ENCODE measurements at regions not wholly inside any gene's neighbourhood (a gene's known extent, or its start where the extent isn't known, plus 50 kb on each side); places are given as distances from the start of the nearest gene placed in this dataset.

- H3K4me1 ChIP-seq (ENCODE audit: insufficient read depth, low read length): no peaks in the 10 kb centered on the region
- no peak overlapping the region for H3K9ac ChIP-seq (ENCODE audit: insufficient read depth, low read depth, low read length)
- intact Hi-C loops (cut with micrococcal nuclease; ENCODE audit: unreplicated experiment): no loop called here
- ChIA-PET POLR2A (no interaction called here), CTCF (ENCODE audit: low intra/inter-chr PET ratio, low total read pairs) (no interaction called here)
- H3K4me2 ChIP-seq (ENCODE audit: low read depth, low read length): no peak overlapping the region
- no peak for FAIRE-seq
- no peaks in the 10 kb centered on the region; a peak in 1 of 5 replicates for H3K27me3 ChIP-seq (ENCODE audit: control insufficient read depth in 1 of 2, insufficient read depth in 2 of 2, low read length in 2 of 2)
- no peaks in the 10 kb centered on the region for H3K9me3 ChIP-seq (ENCODE audit: low read length)
- H3K4me3 ChIP-seq (replicated peaks in 1 of 3; ENCODE audit: insufficient read depth in 1 of 3, low read depth in 2 of 3, low read length in 3 of 3): no peak overlapping the region
- TF ChIP-seq ZNF12 (CRISPR knock-in tag; IDR thresholded peaks at IDR 0.05) (no peak), CHCHD3 (CRISPR knock-in tag; IDR thresholded peaks at IDR 0.05) (no peak), ZNF30 (CRISPR knock-in tag; IDR thresholded peaks at IDR 0.05) (no peak), ZNF878 (CRISPR knock-in tag; IDR thresholded peaks at IDR 0.05) (no peak), ZNF331 (CRISPR knock-in tag; IDR thresholded peaks at IDR 0.05) (no peak), ZNF724P (CRISPR knock-in tag; IDR thresholded peaks at IDR 0.05; ENCODE audit: borderline replicate concordance) (no peak), NR1H2 (CRISPR knock-in tag; IDR thresholded peaks at IDR 0.05; ENCODE audit: borderline replicate concordance, low read depth) (no peak)
- no peak overlapping the region for H2AFZ ChIP-seq (ENCODE audit: low read length)
- H4K20me1 ChIP-seq (ENCODE audit: insufficient read depth, low read length): no peaks in the 10 kb centered on the region
- H3K27ac ChIP-seq (ENCODE audit: extremely low read length, insufficient read depth, low read length): no peak overlapping the region
- in situ Hi-C loops (cut with HindIII; ENCODE audit: extremely low pct_ligation_motif_present, low pct_unique_long_range_greater_than_20kb): no loop called here
- no TSS peak for BruUV-seq (replicated peaks)
- no peak for ATAC-seq
- DNase-seq (ENCODE audit: low spot score): no peak
- no peaks in the 10 kb centered on the region for H3K36me3 ChIP-seq (replicated peaks in 1 of 2; ENCODE audit: control insufficient read depth in 1 of 2, insufficient read depth in 2 of 2, low read length in 2 of 2)
- H3K79me2 ChIP-seq (ENCODE audit: insufficient read depth, low read length): no peaks in the 10 kb centered on the region
Measured at GRCh38 chr5:10116594-10116993, 133.1 kb downstream of the ATPSCKMT start.

GRCh38 chr5:10115669-10116068 is 134.0 kb downstream of the ATPSCKMT start:
- Histone ChIP-seq H2AFZ (ENCODE audit: low read length) (no peak overlapping the region), H4K20me1 (ENCODE audit: insufficient read depth, low read length) (no peaks in the 10 kb centered on the region), H3K79me2 (ENCODE audit: insufficient read depth, low read length) (no peaks in the 10 kb centered on the region), H3K36me3 (replicated peaks in 1 of 2; ENCODE audit: control insufficient read depth in 1 of 2, insufficient read depth in 2 of 2, low read length in 2 of 2) (no peaks in the 10 kb centered on the region), H3K27ac (ENCODE audit: extremely low read length, insufficient read depth, low read length) (no peak overlapping the region), H3K4me2 (ENCODE audit: low read depth, low read length) (no peak overlapping the region), H3K9me3 (ENCODE audit: low read length) (no peaks in the 10 kb centered on the region), H3K9ac (ENCODE audit: insufficient read depth, low read depth, low read length) (no peak overlapping the region), H3K4me3 (replicated peaks in 1 of 3; ENCODE audit: insufficient read depth in 1 of 3, low read depth in 2 of 3, low read length in 3 of 3) (no peak overlapping the region), H3K27me3 (ENCODE audit: control insufficient read depth in 1 of 2, insufficient read depth in 2 of 2, low read length in 2 of 2) (no peaks in the 10 kb centered on the region; a peak in 1 of 5 replicates), H3K4me1 (ENCODE audit: insufficient read depth, low read length) (no peaks in the 10 kb centered on the region)
- no TSS peak for BruUV-seq (replicated peaks)
- no peak for DNase-seq (ENCODE audit: low spot score)
- in situ Hi-C loops (cut with HindIII; ENCODE audit: extremely low pct_ligation_motif_present, low pct_unique_long_range_greater_than_20kb) (no loop called here), intact Hi-C loops (cut with micrococcal nuclease; ENCODE audit: unreplicated experiment) (no loop called here)
- no peak for FAIRE-seq
- ChIA-PET CTCF (ENCODE audit: low intra/inter-chr PET ratio, low total read pairs) (no interaction called here), POLR2A (no interaction called here)
- ATAC-seq: no peak
- 1% methylated on average over 4 of the region's 4 CpGs for WGBS (ENCODE audit: low lambda C conversion rate)
- TF ChIP-seq KDM3A (CRISPR knock-in tag; IDR thresholded peaks at IDR 0.05; ENCODE audit: low read depth): no peak
- TF ChIP-seq ZSCAN30 (CRISPR knock-in tag; IDR thresholded peaks at IDR 0.05): no peak
- TF ChIP-seq ZHX1 (CRISPR knock-in tag; IDR thresholded peaks at IDR 0.05; ENCODE audit: low read depth): no peak
- no peak for TF ChIP-seq ZNF503 (CRISPR knock-in tag; IDR thresholded peaks at IDR 0.05)
- TF ChIP-seq TCF12 (IDR thresholded peaks at IDR 0.05): no peak
- TF ChIP-seq TCF12 (CRISPR knock-in tag; IDR thresholded peaks at IDR 0.05): no peak
- no peak for TF ChIP-seq TOE1 (CRISPR knock-in tag; IDR thresholded peaks at IDR 0.05)
- no peak for TF ChIP-seq PAF1 (CRISPR knock-in tag; IDR thresholded peaks at IDR 0.05)
- no peak for TF ChIP-seq NFE2L1 (CRISPR knock-in tag; IDR thresholded peaks at IDR 0.05; ENCODE audit: borderline replicate concordance)
- no peak for TF ChIP-seq SAP130 (CRISPR knock-in tag; IDR thresholded peaks at IDR 0.05; ENCODE audit: low read depth)
